ENCODE measurements at regions not wholly inside any gene's neighbourhood (a gene's known extent, or its start where the extent isn't known, plus 50 kb on each side); places are given as distances from the start of the nearest gene placed in this dataset.

DNA sequence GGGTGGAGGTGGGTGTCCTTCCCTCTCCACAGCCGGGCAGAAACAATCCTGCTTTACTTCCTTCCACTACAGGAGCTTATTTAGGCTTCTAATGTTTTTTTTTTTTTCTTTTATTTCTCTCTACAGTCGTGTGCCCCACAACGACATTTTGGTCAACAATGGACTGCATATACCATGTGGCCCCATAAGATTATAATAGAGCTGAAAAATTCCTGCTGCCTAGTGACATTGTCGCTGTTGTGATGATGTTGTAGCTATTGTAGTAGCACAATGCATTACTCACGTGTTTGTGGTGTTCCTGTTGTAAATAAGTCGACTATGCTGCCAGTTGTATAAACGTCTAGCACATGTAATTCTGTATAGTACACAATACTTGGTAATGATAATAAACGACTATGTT is 153.7 kb downstream of the IL20RB start:
- ATAC-seq (no peak), DNase-seq (ENCODE audit: low spot score) (no peak), FAIRE-seq (no peak)
- in situ Hi-C loops (cut with HindIII; ENCODE audit: extremely low pct_ligation_motif_present, low pct_unique_long_range_greater_than_20kb) (no loop called here), intact Hi-C loops (cut with micrococcal nuclease; ENCODE audit: unreplicated experiment) (loop anchor here (2.0 kb wide), 1 partner anchor 581 kb away; no protein-coding TSS in a partner anchor)
- POLR2A ChIA-PET = no interaction called here
- no peaks in the 10 kb centered on the region for H3K36me3 ChIP-seq (replicated peaks in 1 of 2; ENCODE audit: control insufficient read depth in 1 of 2, insufficient read depth in 2 of 2, low read length in 2 of 2)
- no peaks in the 10 kb centered on the region for H4K20me1 ChIP-seq (ENCODE audit: insufficient read depth, low read length)
- H2AFZ ChIP-seq (ENCODE audit: low read length) = no peak overlapping the region
- H3K9me3 ChIP-seq (ENCODE audit: low read length) = no peaks in the 10 kb centered on the region
- no peak overlapping the region for H3K4me2 ChIP-seq (ENCODE audit: low read depth, low read length)
- H3K27me3 ChIP-seq (ENCODE audit: control insufficient read depth in 1 of 2, insufficient read depth in 2 of 2, low read length in 2 of 2) = no peaks in the 10 kb centered on the region
- no peaks in the 10 kb centered on the region for H3K79me2 ChIP-seq (ENCODE audit: insufficient read depth, low read length)
- WGBS (ENCODE audit: low lambda C conversion rate) = 2% methylated on average over 8 of the region's 8 CpGs
- H3K9ac ChIP-seq (ENCODE audit: insufficient read depth, low read depth, low read length) = no peak overlapping the region
- no peak overlapping the region for H3K27ac ChIP-seq (ENCODE audit: extremely low read length, insufficient read depth, low read length)
- no peak overlapping the region for H3K4me3 ChIP-seq (replicated peaks in 1 of 3; ENCODE audit: insufficient read depth in 1 of 3, low read depth in 2 of 3, low read length in 3 of 3)
- CTCF ChIA-PET (ENCODE audit: low intra/inter-chr PET ratio, low total read pairs) = no interaction called here
- BruUV-seq (replicated peaks) = no TSS peak
- H3K4me1 ChIP-seq (ENCODE audit: insufficient read depth, low read length) = no peaks in the 10 kb centered on the region
- no peak for TF ChIP-seq ZBTB42 (CRISPR knock-in tag; IDR thresholded peaks at IDR 0.05)
- TF ChIP-seq TEAD2 (CRISPR knock-in tag; IDR thresholded peaks at IDR 0.05) = no peak
- no peak for TF ChIP-seq SMAD9 (CRISPR knock-in tag; IDR thresholded peaks at IDR 0.05)
- no peak for TF ChIP-seq TBX3 (IDR thresholded peaks at IDR 0.05; ENCODE audit: borderline replicate concordance)
- TF ChIP-seq, protein P1, sequence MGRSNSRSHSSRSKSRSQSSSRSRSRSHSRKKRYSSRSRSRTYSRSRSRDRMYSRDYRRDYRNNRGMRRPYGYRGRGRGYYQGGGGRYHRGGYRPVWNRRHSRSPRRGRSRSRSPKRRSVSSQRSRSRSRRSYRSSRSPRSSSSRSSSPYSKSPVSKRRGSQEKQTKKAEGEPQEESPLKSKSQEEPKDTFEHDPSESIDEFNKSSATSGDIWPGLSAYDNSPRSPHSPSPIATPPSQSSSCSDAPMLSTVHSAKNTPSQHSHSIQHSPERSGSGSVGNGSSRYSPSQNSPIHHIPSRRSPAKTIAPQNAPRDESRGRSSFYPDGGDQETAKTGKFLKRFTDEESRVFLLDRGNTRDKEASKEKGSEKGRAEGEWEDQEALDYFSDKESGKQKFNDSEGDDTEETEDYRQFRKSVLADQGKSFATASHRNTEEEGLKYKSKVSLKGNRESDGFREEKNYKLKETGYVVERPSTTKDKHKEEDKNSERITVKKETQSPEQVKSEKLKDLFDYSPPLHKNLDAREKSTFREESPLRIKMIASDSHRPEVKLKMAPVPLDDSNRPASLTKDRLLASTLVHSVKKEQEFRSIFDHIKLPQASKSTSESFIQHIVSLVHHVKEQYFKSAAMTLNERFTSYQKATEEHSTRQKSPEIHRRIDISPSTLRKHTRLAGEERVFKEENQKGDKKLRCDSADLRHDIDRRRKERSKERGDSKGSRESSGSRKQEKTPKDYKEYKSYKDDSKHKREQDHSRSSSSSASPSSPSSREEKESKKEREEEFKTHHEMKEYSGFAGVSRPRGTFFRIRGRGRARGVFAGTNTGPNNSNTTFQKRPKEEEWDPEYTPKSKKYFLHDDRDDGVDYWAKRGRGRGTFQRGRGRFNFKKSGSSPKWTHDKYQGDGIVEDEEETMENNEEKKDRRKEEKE (IDR thresholded peaks at IDR 0.05) = no peak
- no peak for TF ChIP-seq EHMT2 (IDR thresholded peaks at IDR 0.05; ENCODE audit: borderline replicate concordance, low read depth, low read length)
- TF ChIP-seq, protein P2, sequence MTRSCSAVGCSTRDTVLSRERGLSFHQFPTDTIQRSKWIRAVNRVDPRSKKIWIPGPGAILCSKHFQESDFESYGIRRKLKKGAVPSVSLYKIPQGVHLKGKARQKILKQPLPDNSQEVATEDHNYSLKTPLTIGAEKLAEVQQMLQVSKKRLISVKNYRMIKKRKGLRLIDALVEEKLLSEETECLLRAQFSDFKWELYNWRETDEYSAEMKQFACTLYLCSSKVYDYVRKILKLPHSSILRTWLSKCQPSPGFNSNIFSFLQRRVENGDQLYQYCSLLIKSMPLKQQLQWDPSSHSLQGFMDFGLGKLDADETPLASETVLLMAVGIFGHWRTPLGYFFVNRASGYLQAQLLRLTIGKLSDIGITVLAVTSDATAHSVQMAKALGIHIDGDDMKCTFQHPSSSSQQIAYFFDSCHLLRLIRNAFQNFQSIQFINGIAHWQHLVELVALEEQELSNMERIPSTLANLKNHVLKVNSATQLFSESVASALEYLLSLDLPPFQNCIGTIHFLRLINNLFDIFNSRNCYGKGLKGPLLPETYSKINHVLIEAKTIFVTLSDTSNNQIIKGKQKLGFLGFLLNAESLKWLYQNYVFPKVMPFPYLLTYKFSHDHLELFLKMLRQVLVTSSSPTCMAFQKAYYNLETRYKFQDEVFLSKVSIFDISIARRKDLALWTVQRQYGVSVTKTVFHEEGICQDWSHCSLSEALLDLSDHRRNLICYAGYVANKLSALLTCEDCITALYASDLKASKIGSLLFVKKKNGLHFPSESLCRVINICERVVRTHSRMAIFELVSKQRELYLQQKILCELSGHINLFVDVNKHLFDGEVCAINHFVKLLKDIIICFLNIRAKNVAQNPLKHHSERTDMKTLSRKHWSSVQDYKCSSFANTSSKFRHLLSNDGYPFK (CRISPR knock-in tag; IDR thresholded peaks at IDR 0.05; ENCODE audit: borderline replicate concordance) = no peak
- TF ChIP-seq TAF1 (CRISPR knock-in tag; IDR thresholded peaks at IDR 0.05) = no peak
- no peak for TF ChIP-seq NR2F2 (IDR thresholded peaks at IDR 0.05; ENCODE audit: borderline replicate concordance, low read depth)
- no peak for TF ChIP-seq ZNF329 (CRISPR knock-in tag; IDR thresholded peaks at IDR 0.05; ENCODE audit: low read depth)
- TF ChIP-seq CCDC6 (CRISPR knock-in tag; IDR thresholded peaks at IDR 0.05) = no peak
- TF ChIP-seq, protein P3, sequence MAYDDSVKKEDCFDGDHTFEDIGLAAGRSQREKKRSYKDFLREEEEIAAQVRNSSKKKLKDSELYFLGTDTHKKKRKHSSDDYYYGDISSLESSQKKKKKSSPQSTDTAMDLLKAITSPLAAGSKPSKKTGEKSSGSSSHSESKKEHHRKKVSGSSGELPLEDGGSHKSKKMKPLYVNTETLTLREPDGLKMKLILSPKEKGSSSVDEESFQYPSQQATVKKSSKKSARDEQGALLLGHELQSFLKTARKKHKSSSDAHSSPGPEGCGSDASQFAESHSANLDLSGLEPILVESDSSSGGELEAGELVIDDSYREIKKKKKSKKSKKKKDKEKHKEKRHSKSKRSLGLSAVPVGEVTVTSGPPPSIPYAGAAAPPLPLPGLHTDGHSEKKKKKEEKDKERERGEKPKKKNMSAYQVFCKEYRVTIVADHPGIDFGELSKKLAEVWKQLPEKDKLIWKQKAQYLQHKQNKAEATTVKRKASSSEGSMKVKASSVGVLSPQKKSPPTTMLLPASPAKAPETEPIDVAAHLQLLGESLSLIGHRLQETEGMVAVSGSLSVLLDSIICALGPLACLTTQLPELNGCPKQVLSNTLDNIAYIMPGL (CRISPR knock-in tag; IDR thresholded peaks at IDR 0.05; ENCODE audit: borderline replicate concordance in 1 of 2, low read depth in 1 of 2) = no peak
- TF ChIP-seq, protein P4, sequence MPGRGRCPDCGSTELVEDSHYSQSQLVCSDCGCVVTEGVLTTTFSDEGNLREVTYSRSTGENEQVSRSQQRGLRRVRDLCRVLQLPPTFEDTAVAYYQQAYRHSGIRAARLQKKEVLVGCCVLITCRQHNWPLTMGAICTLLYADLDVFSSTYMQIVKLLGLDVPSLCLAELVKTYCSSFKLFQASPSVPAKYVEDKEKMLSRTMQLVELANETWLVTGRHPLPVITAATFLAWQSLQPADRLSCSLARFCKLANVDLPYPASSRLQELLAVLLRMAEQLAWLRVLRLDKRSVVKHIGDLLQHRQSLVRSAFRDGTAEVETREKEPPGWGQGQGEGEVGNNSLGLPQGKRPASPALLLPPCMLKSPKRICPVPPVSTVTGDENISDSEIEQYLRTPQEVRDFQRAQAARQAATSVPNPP (CRISPR knock-in tag; IDR thresholded peaks at IDR 0.05) = no peak
- no peak for TF ChIP-seq ZNF777 (CRISPR knock-in tag; IDR thresholded peaks at IDR 0.05)
- no peak for TF ChIP-seq ZNF12 (CRISPR knock-in tag; IDR thresholded peaks at IDR 0.05)
- TF ChIP-seq ADNP (CRISPR knock-in tag; IDR thresholded peaks at IDR 0.05) = no peak

All from HepG2 (cell line).